ENCODE measurements at regions not wholly inside any gene's neighbourhood (a gene's known extent, or its start where the extent isn't known, plus 50 kb on each side); places are given as distances from the start of the nearest gene placed in this dataset.

DNA sequence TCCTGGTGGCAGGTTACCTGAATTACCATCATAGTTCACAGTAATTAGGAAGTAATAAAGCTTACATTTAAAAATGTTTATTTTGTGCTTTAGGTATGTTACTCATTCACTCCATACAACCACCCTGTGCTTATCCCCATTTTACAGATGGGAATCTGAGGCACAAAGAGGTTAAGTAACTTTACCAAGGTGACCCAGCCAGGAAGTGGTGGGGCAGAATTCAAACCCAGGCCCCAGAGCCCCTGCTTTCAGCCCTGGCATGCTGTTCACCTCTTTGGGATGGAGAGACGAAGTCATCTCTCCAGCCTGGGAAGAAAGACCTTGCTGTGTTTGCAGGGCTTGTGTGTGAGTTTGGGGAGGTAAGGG, 285.6 kb upstream of the TPM1 start:
- no peak for DNase-seq

DNA sequence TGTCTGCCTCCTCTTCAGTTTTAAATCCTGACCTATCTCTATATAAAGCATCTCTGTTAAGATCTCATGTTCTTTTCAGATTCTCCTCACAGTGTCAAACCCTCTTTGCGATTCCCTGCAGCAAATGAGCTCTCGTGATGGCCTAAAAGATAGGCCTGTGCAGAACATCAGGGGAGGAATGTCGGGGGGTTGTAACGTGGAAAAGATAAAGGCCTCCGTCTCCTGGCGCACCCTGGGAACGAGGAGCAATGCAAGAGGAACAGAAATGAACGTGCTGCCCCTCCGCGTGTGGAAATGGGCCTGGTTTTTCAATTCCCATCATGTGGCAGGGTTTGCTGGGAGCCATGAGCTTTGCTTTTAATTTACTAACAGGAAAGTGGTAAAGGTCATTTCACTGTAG, 285.0 kb upstream of the TPM1 start:
- DNase-seq = no peak

- DNase-seq = no peak
Observed at GRCh38 chr15:62758126-62758951, 284.2 kb upstream of the TPM1 start.

DNA sequence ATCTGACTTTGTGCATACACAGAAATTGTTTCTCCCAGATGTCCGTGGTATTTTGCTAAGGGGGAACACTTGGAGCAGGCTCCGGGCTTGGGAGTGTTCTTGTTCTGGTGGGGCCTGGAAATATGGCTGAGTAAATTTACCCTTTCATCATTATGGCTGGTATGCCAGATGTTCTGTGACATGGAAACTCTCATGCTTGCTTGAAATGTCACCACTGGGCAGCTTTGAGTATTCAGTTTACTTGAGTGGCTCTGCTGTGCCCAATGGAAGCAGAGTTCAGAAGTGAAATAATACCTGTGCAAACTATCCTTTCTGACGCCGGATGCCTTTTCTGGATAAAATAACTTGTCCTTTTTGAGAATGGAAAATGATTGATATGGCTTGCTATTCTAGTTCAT, 283.6 kb upstream of the TPM1 start:
- DNase-seq = no peak

DNA sequence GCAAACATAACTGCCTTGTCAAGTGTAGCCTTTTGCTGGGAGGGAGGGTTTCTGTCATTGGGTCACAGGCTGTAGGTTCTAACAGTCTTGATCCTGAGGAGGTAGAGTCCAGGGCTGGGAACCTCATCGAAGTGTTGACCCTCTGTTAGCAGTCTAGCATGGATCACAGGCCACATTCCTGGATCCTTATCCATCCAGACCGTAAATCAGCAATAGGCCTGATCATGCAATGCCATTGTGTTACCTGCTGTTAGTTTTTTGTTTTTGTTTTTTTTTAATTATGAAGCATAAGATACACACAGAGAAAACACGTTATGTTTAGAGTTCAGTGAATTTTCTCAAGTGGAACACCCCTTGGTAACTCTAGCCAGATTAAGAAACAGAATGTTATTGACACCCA, 282.0 kb upstream of the TPM1 start:
- no peak for DNase-seq

GRCh38 chr15:62765916-62766315, 276.6 kb upstream of the TPM1 start:
- DNase-seq = no peak

DNA sequence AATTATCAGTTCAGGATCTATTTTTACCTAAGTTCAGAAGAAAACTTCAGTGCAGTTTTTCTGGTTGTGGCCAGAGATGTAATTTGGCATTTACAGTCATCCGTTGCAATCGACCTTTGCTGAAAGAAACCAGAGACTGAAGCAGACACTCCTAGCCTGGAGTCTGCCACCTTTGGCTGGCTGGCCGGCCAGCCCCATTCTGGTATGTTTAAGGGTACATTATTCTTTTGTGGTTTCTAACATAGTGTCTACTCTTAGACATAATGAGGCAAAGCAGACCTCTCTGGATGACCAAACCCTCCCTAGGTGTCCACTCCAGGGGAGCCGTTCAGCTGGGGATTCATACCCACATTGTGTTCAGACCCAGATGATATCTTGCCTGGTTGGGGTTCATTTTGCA, 275.9 kb upstream of the TPM1 start:
- DNase-seq = no peak

- no peak for DNase-seq
Observed at GRCh38 chr15:62769604-62770003, 272.9 kb upstream of the TPM1 start.

- no peak for DNase-seq
Observed at GRCh38 chr15:62770111-62770660, 272.4 kb upstream of the TPM1 start.

DNA sequence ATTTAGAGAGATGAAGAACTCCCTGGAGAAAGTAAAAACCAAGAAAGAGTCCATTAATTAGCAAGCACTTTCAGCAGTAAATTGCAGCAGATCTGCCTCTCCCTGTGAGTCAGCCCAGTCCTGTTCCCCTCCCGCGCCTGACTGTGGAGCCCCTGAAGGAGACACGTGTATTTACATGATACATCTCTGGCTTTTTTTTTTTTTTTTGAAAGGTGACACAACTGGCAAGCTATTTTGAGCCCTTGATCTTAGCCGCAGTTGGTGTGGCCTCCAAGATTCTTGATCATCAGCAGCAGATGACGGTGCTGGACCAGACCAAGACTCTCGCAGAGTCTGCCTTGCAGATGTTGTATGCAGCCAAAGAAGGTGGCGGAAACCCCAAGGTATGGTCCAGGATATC, 271.8 kb upstream of the TPM1 start:
- no peak for DNase-seq

DNA sequence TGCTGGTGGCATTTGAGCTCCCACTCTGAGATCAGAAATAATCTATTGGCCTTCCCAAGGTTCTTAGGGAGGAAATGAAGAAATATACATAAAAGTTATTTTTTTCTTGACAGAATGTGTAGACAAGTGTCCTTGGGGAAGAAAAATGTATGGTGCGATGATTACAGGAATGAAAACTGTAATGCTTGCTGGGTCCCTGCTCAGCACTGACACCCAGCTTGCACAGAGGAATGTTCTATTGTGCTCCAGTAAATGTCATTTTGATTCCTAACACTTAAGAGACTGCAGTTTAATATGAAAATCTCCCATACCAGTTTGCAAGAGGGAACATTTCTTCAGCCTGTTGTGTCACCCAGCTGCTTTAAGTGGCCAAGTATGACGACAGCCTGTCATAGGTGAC, 271.3 kb upstream of the TPM1 start:
- no peak for DNase-seq

DNA sequence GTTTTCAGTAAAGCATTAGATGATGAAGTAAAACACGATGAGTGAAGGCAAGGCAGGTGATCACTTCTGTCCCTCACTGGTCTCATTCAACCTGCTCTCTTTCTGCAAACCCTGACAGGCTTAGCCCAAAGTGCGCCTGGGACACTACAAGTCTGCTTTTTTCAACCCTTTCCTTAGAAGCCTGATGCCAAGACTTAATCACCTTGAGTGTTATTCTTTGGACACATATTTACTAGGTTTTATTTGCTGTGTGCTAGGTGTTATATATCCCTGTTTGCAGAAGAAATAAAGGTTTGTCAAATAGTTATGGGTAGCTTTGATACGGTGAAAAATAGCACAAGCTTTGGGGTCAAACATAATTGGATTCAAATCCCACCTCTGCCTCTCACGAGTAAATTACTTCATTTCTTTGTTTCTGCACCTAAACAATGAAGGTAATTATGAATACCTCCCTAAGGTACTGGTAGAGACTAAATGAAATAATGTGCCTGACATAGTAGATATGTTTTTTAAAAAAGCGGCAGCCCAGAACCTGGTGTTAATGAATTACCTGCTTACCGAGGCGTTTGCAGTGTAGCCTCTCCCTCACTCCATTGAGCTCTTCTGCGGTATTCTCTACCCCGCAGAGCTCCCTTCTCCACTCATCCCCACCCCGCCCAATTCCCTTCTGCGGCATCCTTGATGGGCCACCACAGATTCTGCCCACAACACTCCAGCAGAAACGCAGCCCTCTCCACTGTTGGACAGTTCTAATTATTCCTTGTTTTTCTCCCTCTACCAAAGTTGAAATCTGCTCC, 269.0 kb upstream of the TPM1 start:
- DNase-seq = no peak

DNA sequence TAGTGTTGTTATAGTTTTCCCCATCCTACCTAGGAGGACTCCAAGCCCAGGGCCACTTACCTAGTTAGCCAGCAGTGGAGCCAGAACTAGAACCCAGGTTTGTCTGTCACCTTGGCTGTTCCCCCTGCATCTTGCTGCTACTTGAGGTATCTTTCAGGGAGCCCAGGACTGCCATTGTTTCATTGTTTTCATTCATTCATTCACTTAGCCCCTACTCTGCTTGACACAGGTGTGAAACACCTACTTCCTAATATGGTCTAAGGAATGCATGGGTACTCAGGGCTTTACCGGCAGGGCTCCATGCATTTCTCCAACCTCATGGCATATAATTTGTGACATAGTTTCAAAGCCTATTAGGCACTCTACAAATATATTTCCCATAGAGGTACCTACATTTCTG, 266.6 kb upstream of the TPM1 start:
- DNase-seq = no peak

- DNase-seq = no peak
Observed at GRCh38 chr15:62777671-62778070, 264.9 kb upstream of the TPM1 start.

DNA sequence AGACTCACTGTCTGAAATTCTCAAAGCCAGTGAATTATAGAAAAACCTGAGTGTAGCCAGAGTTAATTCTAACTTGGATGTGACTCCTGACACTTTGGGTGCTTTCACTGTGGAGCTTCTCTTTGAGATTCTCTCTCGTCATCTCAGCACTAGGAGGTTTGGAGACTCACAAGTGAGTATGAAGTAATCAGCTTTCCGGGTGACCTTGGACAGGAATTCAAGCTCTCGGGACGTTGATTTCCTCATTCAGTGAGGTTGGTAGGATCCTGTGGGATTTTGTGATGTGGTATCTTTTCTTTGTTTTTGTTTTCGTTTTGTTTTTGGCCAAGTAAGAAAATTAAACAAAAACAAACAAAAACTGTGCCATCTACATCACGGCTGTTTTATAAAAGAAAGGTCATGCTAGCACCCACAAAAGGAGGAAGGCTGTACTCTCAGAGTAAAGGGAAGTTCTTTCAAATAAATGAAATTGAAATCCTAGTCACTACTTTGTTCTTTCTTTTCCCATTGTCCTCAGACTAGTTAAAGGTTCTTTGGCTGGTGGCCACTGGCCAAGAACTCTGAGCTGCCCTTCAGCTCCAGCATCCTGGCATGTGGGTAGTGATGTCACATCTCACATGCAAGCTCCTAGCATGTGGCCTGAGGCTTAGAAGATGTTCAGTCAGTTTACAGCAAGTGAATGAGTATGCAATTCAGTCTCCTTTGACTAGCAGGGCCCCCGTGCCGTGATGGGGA, 263.3 kb upstream of the TPM1 start:
- DNase-seq = no peak

- DNase-seq = no peak
Observed at GRCh38 chr15:62779899-62780298, 262.6 kb upstream of the TPM1 start.

DNA sequence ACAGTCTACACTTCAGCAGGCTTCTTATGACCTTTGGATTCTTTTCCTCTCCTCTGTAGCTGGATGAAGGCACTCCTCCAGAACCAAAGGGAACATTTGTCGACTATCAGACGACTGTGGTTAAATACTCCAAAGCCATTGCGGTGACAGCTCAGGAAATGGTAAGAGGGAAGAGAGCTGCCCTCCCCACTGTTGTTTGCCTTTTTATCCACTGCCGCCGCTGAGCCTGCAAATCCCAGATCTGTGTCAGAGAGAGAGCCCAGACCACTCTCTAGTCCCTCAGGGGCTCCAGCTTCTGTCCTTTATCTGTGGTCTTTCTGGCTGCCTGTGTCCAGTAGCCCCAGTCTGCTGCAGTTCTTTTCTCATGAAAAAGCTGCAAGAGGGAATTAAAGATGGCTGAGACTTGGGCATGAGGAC, 261.5 kb upstream of the TPM1 start:
- DNase-seq = no peak

DNA sequence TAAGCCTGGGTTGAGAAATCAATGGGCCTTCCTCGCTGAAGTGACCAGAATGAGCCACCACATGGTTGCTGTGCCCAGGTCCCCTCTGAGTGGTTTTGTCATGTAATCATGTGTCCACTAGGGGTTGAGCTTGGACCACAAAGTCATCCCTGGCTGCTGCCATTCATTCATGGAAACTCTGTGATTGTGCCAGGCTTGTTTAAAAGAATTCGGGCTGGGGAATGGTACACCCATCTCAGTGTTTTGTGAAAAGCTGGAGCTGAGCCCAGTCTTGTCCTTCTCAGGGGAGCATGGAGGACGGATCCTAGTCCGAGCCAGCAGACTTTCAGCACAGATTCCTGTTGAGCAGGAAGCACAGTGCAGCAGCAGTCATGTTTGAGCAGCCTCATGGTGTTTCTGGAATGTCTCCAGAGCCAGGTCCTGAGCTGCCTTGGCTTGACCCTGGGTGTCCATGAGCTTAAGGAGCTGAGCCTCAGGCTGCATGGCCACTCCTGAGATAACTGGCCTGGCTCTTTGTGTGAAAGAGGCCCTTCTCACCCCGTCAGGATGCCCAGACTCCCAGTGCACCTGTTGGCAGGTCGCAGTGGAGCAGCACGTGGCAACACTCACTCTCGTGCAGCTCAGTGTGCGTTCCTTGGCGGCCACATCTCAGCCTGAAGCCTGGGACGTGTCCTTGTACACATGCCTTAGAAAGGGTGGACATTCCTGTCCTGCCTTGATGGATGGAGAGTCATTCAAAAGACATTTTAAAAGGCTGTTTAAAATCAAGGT, 260.3 kb upstream of the TPM1 start:
- DNase-seq = peak; percentile 49 to 74

GRCh38 chr15:62782896-62783295, 259.7 kb upstream of the TPM1 start:
- no peak for DNase-seq

DNA sequence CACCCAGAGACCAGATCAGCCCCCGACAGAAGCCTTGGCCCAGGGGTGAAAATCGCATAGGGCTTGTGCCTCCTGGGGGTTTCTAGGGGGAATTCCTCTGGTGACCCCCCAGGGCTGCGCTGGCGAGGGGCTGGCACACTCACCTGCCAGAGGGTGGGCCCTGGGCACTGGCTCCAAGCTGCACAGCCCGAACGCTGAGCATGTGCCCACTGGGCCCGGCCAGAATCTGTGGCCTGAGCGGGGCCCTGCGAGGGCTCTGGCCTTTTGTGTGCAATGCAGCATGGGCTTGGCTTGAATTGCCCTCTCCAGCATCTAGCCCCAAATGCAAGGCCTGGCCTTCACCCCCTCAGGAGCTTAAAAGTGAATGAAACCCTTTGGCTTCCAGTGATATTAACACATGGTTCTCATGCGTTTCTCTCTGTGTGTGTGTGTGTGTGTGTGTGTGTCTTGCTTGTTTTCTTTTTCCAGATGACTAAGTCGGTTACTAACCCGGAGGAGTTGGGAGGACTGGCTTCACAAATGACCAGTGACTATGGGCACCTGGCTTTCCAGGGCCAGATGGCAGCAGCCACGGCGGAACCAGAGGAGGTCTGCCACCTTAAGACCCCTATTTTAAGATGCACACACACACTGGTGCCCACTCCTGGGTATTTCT, 259.1 kb upstream of the TPM1 start:
- DNase-seq = no peak

GRCh38 chr15:62785881-62786828, 256.4 kb upstream of the TPM1 start:
- no peak for DNase-seq

All from NCI-H526 (cell line).